ENCODE measurements at regions not wholly inside any gene's neighbourhood (a gene's known extent, or its start where the extent isn't known, plus 50 kb on each side); places are given as distances from the start of the nearest gene placed in this dataset.

GRCh38 chr14:38063711-38064320 is 143.9 kb upstream of the SSTR1 start:
- intact Hi-C loops (cut with micrococcal nuclease; ENCODE audit: unreplicated experiment), result no loop called here
- Histone ChIP-seq H3K9me3 (ENCODE audit: low read length) (peaks cover 61% of the 10 kb centered on the region; the same call in 1 of the 2 replicates), H3K36me3 (ENCODE audit: insufficient read depth, low read length) (peaks cover 9% of the 10 kb centered on the region; the same call in 1 of the 2 replicates), H3K79me2 (ENCODE audit: insufficient read depth, low read depth, low read length) (no peaks in the 10 kb centered on the region), H2AFZ (ENCODE audit: low read length) (peak overlapping the region; percentile 52), H3K4me3 (ENCODE audit: low read depth, low read length, poor library complexity, severe bottlenecking) (no peak overlapping the region), H3K4me2 (ENCODE audit: low read length) (no peak overlapping the region), H3K4me1 (ENCODE audit: insufficient read depth, low read length, poor library complexity, severe bottlenecking) (peaks cover 14% of the 10 kb centered on the region), H3K9me2 (ENCODE audit: insufficient read depth, low read length) (no peaks in the 10 kb centered on the region), H4K20me1 (ENCODE audit: insufficient read depth, low read length) (no peaks in the 10 kb centered on the region), H3K27ac (ENCODE audit: low read depth, low read length, poor library complexity, severe bottlenecking) (no peak overlapping the region)
- POLR2A ChIA-PET, result interaction anchor here (1.0 to 1.2 kb wide), 2 partner anchors 10 to 12 kb away, joined by 3 read pairs; no protein-coding TSS in a partner anchor
- no TSS peak for BruUV-seq (replicated peaks)
- no peak for DNase-seq (ENCODE audit: low spot score)
- CTCF ChIA-PET (ENCODE audit: unreplicated experiment), result no interaction called here
- TF ChIP-seq CTCF (conservative IDR thresholded peaks at IDR 0.05; ENCODE audit: low read length), result no peak
- no peak for TF ChIP-seq EZH2phosphoT487 (IDR thresholded peaks at IDR 0.05; ENCODE audit: borderline replicate concordance, low read depth, low read length)

GRCh38 chr14:38065106-38065762 is 142.5 kb upstream of the SSTR1 start:
- ChIA-PET CTCF (ENCODE audit: unreplicated experiment) (no interaction called here), POLR2A (interaction anchor here (0.7 to 1.1 kb wide), 3 partner anchors 17 to 78 kb away, joined by 3 read pairs; no protein-coding TSS in a partner anchor)
- TF ChIP-seq EZH2phosphoT487 (IDR thresholded peaks at IDR 0.05; ENCODE audit: borderline replicate concordance, low read depth, low read length) (no peak), CTCF (conservative IDR thresholded peaks at IDR 0.05; ENCODE audit: low read length) (no peak)
- H3K27ac ChIP-seq (ENCODE audit: low read depth, low read length, poor library complexity, severe bottlenecking), result peak overlapping the region; percentile 19
- no peaks in the 10 kb centered on the region for H3K79me2 ChIP-seq (ENCODE audit: insufficient read depth, low read depth, low read length)
- H3K4me3 ChIP-seq (ENCODE audit: low read depth, low read length, poor library complexity, severe bottlenecking), result peak overlapping the region; percentile 5
- H3K9me3 ChIP-seq (ENCODE audit: low read length), result peaks cover 52% of the 10 kb centered on the region; the same call in 1 of the 2 replicates
- peaks cover 6% of the 10 kb centered on the region; the same call in 1 of the 2 replicates for H3K36me3 ChIP-seq (ENCODE audit: insufficient read depth, low read length)
- H3K4me1 ChIP-seq (ENCODE audit: insufficient read depth, low read length, poor library complexity, severe bottlenecking), result peaks cover 14% of the 10 kb centered on the region
- peak; percentile 66 for DNase-seq (ENCODE audit: low spot score)
- H2AFZ ChIP-seq (ENCODE audit: low read length), result peak overlapping the region; percentile 91
- no TSS peak for BruUV-seq (replicated peaks)
- H3K4me2 ChIP-seq (ENCODE audit: low read length), result peak overlapping the region; percentile 23; the same call in 1 of the 2 replicates
- no peaks in the 10 kb centered on the region for H4K20me1 ChIP-seq (ENCODE audit: insufficient read depth, low read length)
- no peaks in the 10 kb centered on the region for H3K9me2 ChIP-seq (ENCODE audit: insufficient read depth, low read length)
- intact Hi-C loops (cut with micrococcal nuclease; ENCODE audit: unreplicated experiment), result no loop called here
